ENCODE measurements at regions not wholly inside any gene's neighbourhood (a gene's known extent, or its start where the extent isn't known, plus 50 kb on each side); places are given as distances from the start of the nearest gene placed in this dataset.

DNA sequence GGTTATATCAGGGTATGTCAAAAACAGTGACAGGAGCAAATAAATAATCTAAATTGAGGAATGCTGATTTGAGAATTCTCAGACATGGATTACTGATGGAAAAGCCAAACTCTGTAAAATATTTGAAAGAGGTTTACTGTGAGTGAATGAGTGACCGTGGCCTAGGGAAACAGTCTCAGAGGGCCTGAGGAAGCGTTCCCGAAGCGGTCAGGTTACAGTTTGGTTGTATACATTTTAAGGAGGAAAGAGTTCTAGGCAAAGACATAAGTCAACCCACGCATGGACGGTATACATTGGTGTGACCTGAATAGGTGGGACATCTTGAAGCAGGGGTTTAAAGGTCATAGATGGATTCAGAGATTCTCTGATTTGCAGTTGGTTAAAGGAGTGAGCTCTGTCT, 771.7 kb downstream of the KCNJ18 start:
- TF ChIP-seq, protein P1, sequence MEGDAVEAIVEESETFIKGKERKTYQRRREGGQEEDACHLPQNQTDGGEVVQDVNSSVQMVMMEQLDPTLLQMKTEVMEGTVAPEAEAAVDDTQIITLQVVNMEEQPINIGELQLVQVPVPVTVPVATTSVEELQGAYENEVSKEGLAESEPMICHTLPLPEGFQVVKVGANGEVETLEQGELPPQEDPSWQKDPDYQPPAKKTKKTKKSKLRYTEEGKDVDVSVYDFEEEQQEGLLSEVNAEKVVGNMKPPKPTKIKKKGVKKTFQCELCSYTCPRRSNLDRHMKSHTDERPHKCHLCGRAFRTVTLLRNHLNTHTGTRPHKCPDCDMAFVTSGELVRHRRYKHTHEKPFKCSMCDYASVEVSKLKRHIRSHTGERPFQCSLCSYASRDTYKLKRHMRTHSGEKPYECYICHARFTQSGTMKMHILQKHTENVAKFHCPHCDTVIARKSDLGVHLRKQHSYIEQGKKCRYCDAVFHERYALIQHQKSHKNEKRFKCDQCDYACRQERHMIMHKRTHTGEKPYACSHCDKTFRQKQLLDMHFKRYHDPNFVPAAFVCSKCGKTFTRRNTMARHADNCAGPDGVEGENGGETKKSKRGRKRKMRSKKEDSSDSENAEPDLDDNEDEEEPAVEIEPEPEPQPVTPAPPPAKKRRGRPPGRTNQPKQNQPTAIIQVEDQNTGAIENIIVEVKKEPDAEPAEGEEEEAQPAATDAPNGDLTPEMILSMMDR (IDR thresholded peaks at IDR 0.05; ENCODE audit: low read length), result no peak
- TF ChIP-seq EZH2 (optimal IDR thresholded peaks at IDR 0.05; ENCODE audit: low read depth, low read length) (no peak), EZH2phosphoT487 (IDR thresholded peaks at IDR 0.05; ENCODE audit: low read length) (no peak)
